ENCODE measurements at regions not wholly inside any gene's neighbourhood (a gene's known extent, or its start where the extent isn't known, plus 50 kb on each side); places are given as distances from the start of the nearest gene placed in this dataset.

DNA sequence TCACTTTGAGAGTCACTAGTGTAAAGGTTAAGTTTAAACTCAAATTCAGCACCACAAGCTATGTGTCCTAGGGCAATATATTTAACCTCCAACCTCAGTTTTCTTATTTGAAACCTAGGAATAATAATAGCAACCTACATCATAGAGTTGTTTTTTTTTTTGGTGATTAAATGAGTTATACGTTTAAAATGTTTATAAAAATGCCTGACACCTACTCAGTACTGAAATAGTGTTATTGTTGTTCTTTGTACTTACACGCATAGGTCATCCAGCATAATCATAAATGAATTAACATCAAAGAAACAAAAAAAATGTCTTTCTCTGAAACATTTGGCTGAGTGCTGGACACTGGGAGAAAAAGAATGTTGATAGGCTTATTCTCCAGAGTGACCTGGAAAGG lies 266.8 kb upstream of the PRMT6 start:
- TF ChIP-seq, protein P1, sequence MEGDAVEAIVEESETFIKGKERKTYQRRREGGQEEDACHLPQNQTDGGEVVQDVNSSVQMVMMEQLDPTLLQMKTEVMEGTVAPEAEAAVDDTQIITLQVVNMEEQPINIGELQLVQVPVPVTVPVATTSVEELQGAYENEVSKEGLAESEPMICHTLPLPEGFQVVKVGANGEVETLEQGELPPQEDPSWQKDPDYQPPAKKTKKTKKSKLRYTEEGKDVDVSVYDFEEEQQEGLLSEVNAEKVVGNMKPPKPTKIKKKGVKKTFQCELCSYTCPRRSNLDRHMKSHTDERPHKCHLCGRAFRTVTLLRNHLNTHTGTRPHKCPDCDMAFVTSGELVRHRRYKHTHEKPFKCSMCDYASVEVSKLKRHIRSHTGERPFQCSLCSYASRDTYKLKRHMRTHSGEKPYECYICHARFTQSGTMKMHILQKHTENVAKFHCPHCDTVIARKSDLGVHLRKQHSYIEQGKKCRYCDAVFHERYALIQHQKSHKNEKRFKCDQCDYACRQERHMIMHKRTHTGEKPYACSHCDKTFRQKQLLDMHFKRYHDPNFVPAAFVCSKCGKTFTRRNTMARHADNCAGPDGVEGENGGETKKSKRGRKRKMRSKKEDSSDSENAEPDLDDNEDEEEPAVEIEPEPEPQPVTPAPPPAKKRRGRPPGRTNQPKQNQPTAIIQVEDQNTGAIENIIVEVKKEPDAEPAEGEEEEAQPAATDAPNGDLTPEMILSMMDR (IDR thresholded peaks at IDR 0.05), result no peak
- TF ChIP-seq, protein P2, sequence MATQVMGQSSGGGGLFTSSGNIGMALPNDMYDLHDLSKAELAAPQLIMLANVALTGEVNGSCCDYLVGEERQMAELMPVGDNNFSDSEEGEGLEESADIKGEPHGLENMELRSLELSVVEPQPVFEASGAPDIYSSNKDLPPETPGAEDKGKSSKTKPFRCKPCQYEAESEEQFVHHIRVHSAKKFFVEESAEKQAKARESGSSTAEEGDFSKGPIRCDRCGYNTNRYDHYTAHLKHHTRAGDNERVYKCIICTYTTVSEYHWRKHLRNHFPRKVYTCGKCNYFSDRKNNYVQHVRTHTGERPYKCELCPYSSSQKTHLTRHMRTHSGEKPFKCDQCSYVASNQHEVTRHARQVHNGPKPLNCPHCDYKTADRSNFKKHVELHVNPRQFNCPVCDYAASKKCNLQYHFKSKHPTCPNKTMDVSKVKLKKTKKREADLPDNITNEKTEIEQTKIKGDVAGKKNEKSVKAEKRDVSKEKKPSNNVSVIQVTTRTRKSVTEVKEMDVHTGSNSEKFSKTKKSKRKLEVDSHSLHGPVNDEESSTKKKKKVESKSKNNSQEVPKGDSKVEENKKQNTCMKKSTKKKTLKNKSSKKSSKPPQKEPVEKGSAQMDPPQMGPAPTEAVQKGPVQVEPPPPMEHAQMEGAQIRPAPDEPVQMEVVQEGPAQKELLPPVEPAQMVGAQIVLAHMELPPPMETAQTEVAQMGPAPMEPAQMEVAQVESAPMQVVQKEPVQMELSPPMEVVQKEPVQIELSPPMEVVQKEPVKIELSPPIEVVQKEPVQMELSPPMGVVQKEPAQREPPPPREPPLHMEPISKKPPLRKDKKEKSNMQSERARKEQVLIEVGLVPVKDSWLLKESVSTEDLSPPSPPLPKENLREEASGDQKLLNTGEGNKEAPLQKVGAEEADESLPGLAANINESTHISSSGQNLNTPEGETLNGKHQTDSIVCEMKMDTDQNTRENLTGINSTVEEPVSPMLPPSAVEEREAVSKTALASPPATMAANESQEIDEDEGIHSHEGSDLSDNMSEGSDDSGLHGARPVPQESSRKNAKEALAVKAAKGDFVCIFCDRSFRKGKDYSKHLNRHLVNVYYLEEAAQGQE (IDR thresholded peaks at IDR 0.05; ENCODE audit: insufficient read depth in 1 of 2, low read depth in 2 of 2, low read length in 1 of 2), result no peak
- no peak for TF ChIP-seq POLR2AphosphoS5 (IDR thresholded peaks at IDR 0.05; ENCODE audit: low read depth, low read length)

Measured in Panc1 (cell line).